ENCODE measurements at regions not wholly inside any gene's neighbourhood (a gene's known extent, or its start where the extent isn't known, plus 50 kb on each side); places are given as distances from the start of the nearest gene placed in this dataset.

- TF ChIP-seq CTCF (IDR thresholded peaks at IDR 0.05; ENCODE audit: poor library complexity, severe bottlenecking) (no peak), SMC3 (conservative IDR thresholded peaks at IDR 0.05; ENCODE audit: poor library complexity) (no peak), MXI1 (conservative IDR thresholded peaks at IDR 0.05; ENCODE audit: poor library complexity, severe bottlenecking) (no peak), EZH2 (IDR thresholded peaks at IDR 0.05; ENCODE audit: borderline replicate concordance, insufficient read depth, low read length, poor library complexity, severe bottlenecking) (no peak), REST (IDR thresholded peaks at IDR 0.05; ENCODE audit: borderline replicate concordance) (no peak), POLR2AphosphoS5 (IDR thresholded peaks at IDR 0.05) (no peak), TAF1 (IDR thresholded peaks at IDR 0.05; ENCODE audit: low read depth) (no peak)
Observed at GRCh38 chr7:25388681-25389080, 160.4 kb upstream of the NPVF start.

Measured in neural cell (in vitro differentiated cells).